A673 (cell line): ENCODE measurements at regions not wholly inside any gene's neighbourhood (a gene's known extent, or its start where the extent isn't known, plus 50 kb on each side); places are given as distances from the start of the nearest gene placed in this dataset.

Experiments used
- EZH2 ChIP-seq: fragments of 200-600 bp; sonication (generic); IDR thresholded peaks from 2 replicates; pipeline ENCODE4 v1.6.1; 2017; ENCODE audit warnings: borderline replicate concordance, low read depth, mild to moderate bottlenecking, mixed read lengths, antibody characterized with exemption, low read length; ENCODE audit not compliant: poor library complexity, severe bottlenecking
- TF ChIP-seq, protein P1 (sequence below): fragments of 300-800, 200-600 bp; sonication (generic); conservative IDR thresholded peaks from 2 replicates; pipeline ENCODE4 v1.5.1; 2017; ENCODE audit warnings: low read depth, mild to moderate bottlenecking, antibody characterized with exemption, low read length, moderate library complexity, mixed read lengths

DNA sequence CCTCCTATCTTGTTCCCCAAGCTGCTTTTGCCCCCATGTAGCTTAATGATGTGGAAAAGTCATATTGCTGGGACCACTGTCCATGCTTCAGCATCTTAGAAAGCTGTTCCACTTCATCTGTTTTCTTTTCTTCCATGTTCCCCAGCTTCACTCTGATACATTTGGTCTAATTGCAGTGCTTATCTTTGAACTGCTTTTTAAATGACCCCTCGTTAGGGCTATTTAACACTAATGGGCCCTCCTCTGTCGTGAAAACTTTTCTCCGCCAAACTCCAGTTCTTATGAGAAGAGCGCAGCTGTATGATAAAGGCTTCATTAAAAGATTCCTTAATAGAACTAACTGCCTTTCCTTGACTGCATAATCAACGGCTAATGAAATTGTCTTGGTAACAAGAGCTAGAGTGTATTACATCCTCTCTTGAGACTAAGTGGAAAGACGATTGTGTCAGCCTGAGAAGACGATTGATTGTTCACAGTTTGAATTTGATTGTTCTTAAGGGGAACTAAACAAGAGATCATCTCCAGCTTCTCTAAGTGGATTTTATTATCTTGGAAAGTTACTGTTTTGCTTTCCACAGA lies 165.0 kb upstream of the MTNR1B start:
- TF ChIP-seq, protein P1, sequence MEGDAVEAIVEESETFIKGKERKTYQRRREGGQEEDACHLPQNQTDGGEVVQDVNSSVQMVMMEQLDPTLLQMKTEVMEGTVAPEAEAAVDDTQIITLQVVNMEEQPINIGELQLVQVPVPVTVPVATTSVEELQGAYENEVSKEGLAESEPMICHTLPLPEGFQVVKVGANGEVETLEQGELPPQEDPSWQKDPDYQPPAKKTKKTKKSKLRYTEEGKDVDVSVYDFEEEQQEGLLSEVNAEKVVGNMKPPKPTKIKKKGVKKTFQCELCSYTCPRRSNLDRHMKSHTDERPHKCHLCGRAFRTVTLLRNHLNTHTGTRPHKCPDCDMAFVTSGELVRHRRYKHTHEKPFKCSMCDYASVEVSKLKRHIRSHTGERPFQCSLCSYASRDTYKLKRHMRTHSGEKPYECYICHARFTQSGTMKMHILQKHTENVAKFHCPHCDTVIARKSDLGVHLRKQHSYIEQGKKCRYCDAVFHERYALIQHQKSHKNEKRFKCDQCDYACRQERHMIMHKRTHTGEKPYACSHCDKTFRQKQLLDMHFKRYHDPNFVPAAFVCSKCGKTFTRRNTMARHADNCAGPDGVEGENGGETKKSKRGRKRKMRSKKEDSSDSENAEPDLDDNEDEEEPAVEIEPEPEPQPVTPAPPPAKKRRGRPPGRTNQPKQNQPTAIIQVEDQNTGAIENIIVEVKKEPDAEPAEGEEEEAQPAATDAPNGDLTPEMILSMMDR: no peak
- no peak for TF ChIP-seq EZH2
